ENCODE measurements at regions not wholly inside any gene's neighbourhood (a gene's known extent, or its start where the extent isn't known, plus 50 kb on each side); places are given as distances from the start of the nearest gene placed in this dataset.

DNA sequence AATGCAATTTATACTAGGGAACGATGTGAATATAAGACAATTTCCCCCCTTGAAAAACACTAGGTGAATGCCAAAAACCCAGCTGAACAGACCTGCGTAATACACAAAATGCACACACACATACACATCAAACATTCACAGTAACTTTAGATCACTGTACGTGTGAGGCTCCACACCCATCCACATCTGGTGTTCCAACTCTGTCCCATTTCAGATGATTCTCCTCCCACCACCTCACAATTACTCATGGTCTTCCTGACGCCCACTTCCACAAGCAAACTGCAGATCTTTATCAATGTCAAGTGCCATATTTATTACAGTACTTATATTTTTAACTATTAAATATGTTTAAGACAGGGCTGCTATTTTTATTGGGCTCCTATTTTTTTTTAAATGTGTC lies 57.8 kb upstream of the TENM4 start:
- no peak for ATAC-seq
- in situ Hi-C loops (cut with MboI; ENCODE audit: low sequenced_read_pairs in 4 of 4) = loop anchor here in 1 of 4 donors (25.0 kb wide), 1 partner anchor 861 kb away; no protein-coding TSS in a partner anchor
- no peak for TF ChIP-seq POLR2A (IDR thresholded peaks at IDR 0.05)
- TF ChIP-seq, protein P1, sequence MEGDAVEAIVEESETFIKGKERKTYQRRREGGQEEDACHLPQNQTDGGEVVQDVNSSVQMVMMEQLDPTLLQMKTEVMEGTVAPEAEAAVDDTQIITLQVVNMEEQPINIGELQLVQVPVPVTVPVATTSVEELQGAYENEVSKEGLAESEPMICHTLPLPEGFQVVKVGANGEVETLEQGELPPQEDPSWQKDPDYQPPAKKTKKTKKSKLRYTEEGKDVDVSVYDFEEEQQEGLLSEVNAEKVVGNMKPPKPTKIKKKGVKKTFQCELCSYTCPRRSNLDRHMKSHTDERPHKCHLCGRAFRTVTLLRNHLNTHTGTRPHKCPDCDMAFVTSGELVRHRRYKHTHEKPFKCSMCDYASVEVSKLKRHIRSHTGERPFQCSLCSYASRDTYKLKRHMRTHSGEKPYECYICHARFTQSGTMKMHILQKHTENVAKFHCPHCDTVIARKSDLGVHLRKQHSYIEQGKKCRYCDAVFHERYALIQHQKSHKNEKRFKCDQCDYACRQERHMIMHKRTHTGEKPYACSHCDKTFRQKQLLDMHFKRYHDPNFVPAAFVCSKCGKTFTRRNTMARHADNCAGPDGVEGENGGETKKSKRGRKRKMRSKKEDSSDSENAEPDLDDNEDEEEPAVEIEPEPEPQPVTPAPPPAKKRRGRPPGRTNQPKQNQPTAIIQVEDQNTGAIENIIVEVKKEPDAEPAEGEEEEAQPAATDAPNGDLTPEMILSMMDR (IDR thresholded peaks at IDR 0.05 in 4 of 5, conservative IDR thresholded peaks at IDR 0.05 in 1 of 5) = no peak

DNA sequence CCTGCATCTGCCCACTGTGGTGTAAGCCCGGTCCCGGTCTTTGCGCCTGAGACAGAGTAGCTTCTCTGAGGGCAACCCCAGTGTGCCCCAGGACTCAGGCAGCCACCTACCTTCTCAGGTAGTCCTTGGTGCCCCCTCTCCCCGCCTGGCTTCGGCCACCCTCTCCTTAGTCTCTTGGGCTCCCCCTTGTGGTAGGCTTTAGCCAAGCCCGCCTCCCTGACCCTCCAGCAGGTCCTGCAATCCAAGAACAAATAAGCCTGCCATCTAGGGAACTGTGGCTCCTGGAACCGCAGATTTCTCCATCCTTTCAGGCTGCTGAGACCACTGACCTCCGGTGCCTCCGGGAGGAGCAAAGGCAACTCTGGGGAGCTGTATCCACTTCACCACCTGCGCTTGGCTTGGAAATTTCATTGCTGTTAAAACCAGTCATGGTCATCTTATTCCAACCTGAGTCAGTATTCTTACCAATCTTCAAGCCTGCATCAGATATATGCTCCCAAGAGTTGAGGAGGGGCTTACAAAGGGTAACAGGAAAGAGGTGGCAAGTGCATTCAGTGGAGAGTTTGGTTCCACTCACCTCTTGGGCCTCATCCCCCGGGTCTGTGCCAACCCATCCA lies 52.8 kb upstream of the TENM4 start:
- Histone ChIP-seq H3K9me3 (no peaks in the 10 kb centered on the region), H3K4me3 (no peak overlapping the region), H3K36me3 (no peaks in the 10 kb centered on the region), H3K4me1 (no peaks in the 10 kb centered on the region), H3K27ac (no peak overlapping the region), H3K27me3 (no peaks in the 10 kb centered on the region)
- ATAC-seq = peak in 1 of 2 donors; percentile 56
- intact Hi-C loops (cut with DNase I; ENCODE audit: low total_unique reads) (loop anchor here (2.0 kb wide), 1 partner anchor 93 kb away; no protein-coding TSS in a partner anchor), in situ Hi-C loops (cut with MboI; ENCODE audit: low sequenced_read_pairs in 4 of 4) (loop anchor here in 1 of 4 donors (25.0 kb wide), 1 partner anchor 856 kb away; no protein-coding TSS in a partner anchor)
- TF ChIP-seq, protein P1 (IDR thresholded peaks at IDR 0.05 in 4 of 5, conservative IDR thresholded peaks at IDR 0.05 in 1 of 5) = peak; percentile 45 to 81 (median 67)
- TF ChIP-seq POLR2A (IDR thresholded peaks at IDR 0.05) = no peak
- peak; percentile 11 to 33 for DNase-seq

More for the DNA sequence above, 57.8 kb upstream of the TENM4 start:
- Histone ChIP-seq H3K4me1 (peaks cover 0 to 4% of the 10 kb centered on the region in 2 donors), H3K27ac (no peak overlapping the region), H3K27me3 (no peaks in the 10 kb centered on the region), H3K9me3 (no peaks in the 10 kb centered on the region), H3K4me3 (no peak overlapping the region), H3K36me3 (no peaks in the 10 kb centered on the region)
- intact Hi-C loops (cut with DNase I; ENCODE audit: low total_unique reads) = no loop called here
- DNase-seq = no peak

DNA sequence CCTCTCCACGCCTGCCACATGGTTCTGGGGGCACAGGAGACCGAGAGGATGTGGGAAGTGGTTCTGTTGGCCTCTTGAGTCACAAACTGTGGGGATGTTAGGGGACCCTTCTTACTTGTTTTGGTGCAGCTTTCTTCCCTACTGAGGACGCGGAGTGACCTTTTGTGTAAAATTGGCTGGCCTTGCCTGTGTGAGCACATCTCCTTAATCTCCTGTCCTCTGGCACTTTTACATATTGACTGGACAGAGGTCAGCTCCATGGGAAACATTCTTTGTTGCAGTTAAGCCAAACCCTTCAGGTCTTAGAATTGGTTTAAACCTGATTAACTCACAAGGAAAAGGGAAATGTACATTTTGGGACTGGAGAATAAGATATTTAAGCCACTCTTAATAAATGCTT lies 51.2 kb upstream of the TENM4 start:
- DNase-seq = no peak
- ATAC-seq = no peak

More for the DNA sequence above, 51.2 kb upstream of the TENM4 start:
- intact Hi-C loops (cut with DNase I; ENCODE audit: low total_unique reads) (loop anchor here (2.0 kb wide), 1 partner anchor 91 kb away; no protein-coding TSS in a partner anchor), in situ Hi-C loops (cut with MboI; ENCODE audit: low sequenced_read_pairs in 4 of 4) (loop anchor here in 1 of 4 donors (25.0 kb wide), 1 partner anchor 855 kb away; no protein-coding TSS in a partner anchor)
- Histone ChIP-seq H3K27ac (no peak overlapping the region), H3K36me3 (no peaks in the 10 kb centered on the region), H3K9me3 (no peaks in the 10 kb centered on the region), H3K4me1 (no peaks in the 10 kb centered on the region), H3K4me3 (no peak overlapping the region), H3K27me3 (no peaks in the 10 kb centered on the region)
- TF ChIP-seq, protein P1 (IDR thresholded peaks at IDR 0.05 in 4 of 5, conservative IDR thresholded peaks at IDR 0.05 in 1 of 5) = no peak
- TF ChIP-seq POLR2A (IDR thresholded peaks at IDR 0.05) = no peak

Small RNA genes in the stretch of these regions (microRNA-seq; reads per million reads assigned to microRNA genes)
- 0 reads per million in 2 donors for gene MIR4300 (ENCODE audit: borderline replicate concordance in 2 of 2)

Measured in gastrocnemius medialis (tissue), 4 donors.